ENCODE measurements at regions not wholly inside any gene's neighbourhood (a gene's known extent, or its start where the extent isn't known, plus 50 kb on each side); places are given as distances from the start of the nearest gene placed in this dataset.

GRCh38 chr2:71858071-71858470 lies 289.6 kb downstream of the CYP26B1 start:
- H3K9me3 ChIP-seq (ENCODE audit: insufficient read depth, low read length): no peaks in the 10 kb centered on the region
- H3K27ac ChIP-seq (ENCODE audit: low read length): no peak overlapping the region
- H3K27me3 ChIP-seq (ENCODE audit: low read depth, low read length): no peaks in the 10 kb centered on the region; the same call in none of the 2 replicates
- H4K20me1 ChIP-seq (ENCODE audit: insufficient read depth, low read length): no peaks in the 10 kb centered on the region
- H3K36me3 ChIP-seq (replicated peaks; ENCODE audit: low read depth, low read length): no peaks in the 10 kb centered on the region
- no peaks in the 10 kb centered on the region for H3K79me2 ChIP-seq (ENCODE audit: low read length)
- no peak overlapping the region for H2AFZ ChIP-seq (ENCODE audit: low read depth, low read length)
- no peak overlapping the region for H3K4me3 ChIP-seq (ENCODE audit: low read length)
- no peaks in the 10 kb centered on the region for H3K4me1 ChIP-seq (ENCODE audit: low read length)
- H3K9ac ChIP-seq (ENCODE audit: low read length): no peak overlapping the region
- H3K4me2 ChIP-seq (ENCODE audit: low read length): no peak overlapping the region
- no peak for TF ChIP-seq EZH2phosphoT487 (IDR thresholded peaks at IDR 0.05; ENCODE audit: low read depth)
- no peak for TF ChIP-seq CTCF (IDR thresholded peaks at IDR 0.05; ENCODE audit: low read depth, low read length)

- H3K9ac ChIP-seq (ENCODE audit: low read length): no peak overlapping the region
- no peak overlapping the region for H2AFZ ChIP-seq (ENCODE audit: low read depth, low read length)
- H3K4me1 ChIP-seq (ENCODE audit: low read length): no peaks in the 10 kb centered on the region
- TF ChIP-seq EZH2phosphoT487 (IDR thresholded peaks at IDR 0.05; ENCODE audit: low read depth) (no peak), CTCF (IDR thresholded peaks at IDR 0.05; ENCODE audit: low read depth, low read length) (no peak)
- H3K27me3 ChIP-seq (ENCODE audit: low read depth, low read length): no peaks in the 10 kb centered on the region; the same call in 1 of the 2 replicates
- H4K20me1 ChIP-seq (ENCODE audit: insufficient read depth, low read length): no peaks in the 10 kb centered on the region
- H3K4me3 ChIP-seq (ENCODE audit: low read length): no peak overlapping the region
- no peak overlapping the region for H3K4me2 ChIP-seq (ENCODE audit: low read length)
- no peak overlapping the region for H3K27ac ChIP-seq (ENCODE audit: low read length)
- no peaks in the 10 kb centered on the region for H3K79me2 ChIP-seq (ENCODE audit: low read length)
- no peaks in the 10 kb centered on the region for H3K9me3 ChIP-seq (ENCODE audit: insufficient read depth, low read length)
- H3K36me3 ChIP-seq (replicated peaks; ENCODE audit: low read depth, low read length): no peaks in the 10 kb centered on the region
These were observed 290.0 kb downstream of the CYP26B1 start for GRCh38 chr2:71857636-71858035.

- no peaks in the 10 kb centered on the region for H3K36me3 ChIP-seq (replicated peaks; ENCODE audit: low read depth, low read length)
- no peak overlapping the region for H3K4me2 ChIP-seq (ENCODE audit: low read length)
- no peaks in the 10 kb centered on the region for H3K9me3 ChIP-seq (ENCODE audit: insufficient read depth, low read length)
- no peak overlapping the region for H3K4me3 ChIP-seq (ENCODE audit: low read length)
- H3K79me2 ChIP-seq (ENCODE audit: low read length): no peaks in the 10 kb centered on the region
- no peaks in the 10 kb centered on the region for H3K4me1 ChIP-seq (ENCODE audit: low read length)
- H3K9ac ChIP-seq (ENCODE audit: low read length): no peak overlapping the region
- H4K20me1 ChIP-seq (ENCODE audit: insufficient read depth, low read length): no peaks in the 10 kb centered on the region
- no peak overlapping the region for H2AFZ ChIP-seq (ENCODE audit: low read depth, low read length)
- no peak for TF ChIP-seq EZH2phosphoT487 (IDR thresholded peaks at IDR 0.05; ENCODE audit: low read depth)
- no peak for TF ChIP-seq CTCF (IDR thresholded peaks at IDR 0.05; ENCODE audit: low read depth, low read length)
- no peak overlapping the region for H3K27ac ChIP-seq (ENCODE audit: low read length)
- no peaks in the 10 kb centered on the region; the same call in 1 of the 2 replicates for H3K27me3 ChIP-seq (ENCODE audit: low read depth, low read length)
These were observed 290.7 kb downstream of the CYP26B1 start for GRCh38 chr2:71856773-71857525.

- Histone ChIP-seq H3K27me3 (ENCODE audit: low read depth, low read length) (no peaks in the 10 kb centered on the region), H3K9ac (ENCODE audit: low read length) (no peak overlapping the region), H3K4me3 (ENCODE audit: low read length) (no peak overlapping the region), H3K4me1 (ENCODE audit: low read length) (no peaks in the 10 kb centered on the region), H3K36me3 (replicated peaks; ENCODE audit: low read depth, low read length) (no peaks in the 10 kb centered on the region), H3K79me2 (ENCODE audit: low read length) (no peaks in the 10 kb centered on the region), H3K27ac (ENCODE audit: low read length) (no peak overlapping the region), H2AFZ (ENCODE audit: low read depth, low read length) (no peak overlapping the region), H3K9me3 (ENCODE audit: insufficient read depth, low read length) (no peaks in the 10 kb centered on the region), H4K20me1 (ENCODE audit: insufficient read depth, low read length) (no peaks in the 10 kb centered on the region), H3K4me2 (ENCODE audit: low read length) (no peak overlapping the region)
- TF ChIP-seq CTCF (IDR thresholded peaks at IDR 0.05; ENCODE audit: low read depth, low read length): no peak
These were observed 293.8 kb downstream of the CYP26B1 start for GRCh38 chr2:71853858-71854257.
